CD4-positive, alpha-beta T cell treated with Interleukin-6 at 100 ng/mL for 8 hours (primary cell): ENCODE measurements at regions not wholly inside any gene's neighbourhood (a gene's known extent, or its start where the extent isn't known, plus 50 kb on each side); places are given as distances from the start of the nearest gene placed in this dataset.
A peak's percentile ranks its signal among the peaks of the same experiment; 100 is the strongest.

Experiments used
- DNase-seq: peaks from one replicate; pipeline ENCODE4 v3.0.0-alpha.2; 2020; ENCODE audit warnings: mixed read lengths, low spot score

DNA sequence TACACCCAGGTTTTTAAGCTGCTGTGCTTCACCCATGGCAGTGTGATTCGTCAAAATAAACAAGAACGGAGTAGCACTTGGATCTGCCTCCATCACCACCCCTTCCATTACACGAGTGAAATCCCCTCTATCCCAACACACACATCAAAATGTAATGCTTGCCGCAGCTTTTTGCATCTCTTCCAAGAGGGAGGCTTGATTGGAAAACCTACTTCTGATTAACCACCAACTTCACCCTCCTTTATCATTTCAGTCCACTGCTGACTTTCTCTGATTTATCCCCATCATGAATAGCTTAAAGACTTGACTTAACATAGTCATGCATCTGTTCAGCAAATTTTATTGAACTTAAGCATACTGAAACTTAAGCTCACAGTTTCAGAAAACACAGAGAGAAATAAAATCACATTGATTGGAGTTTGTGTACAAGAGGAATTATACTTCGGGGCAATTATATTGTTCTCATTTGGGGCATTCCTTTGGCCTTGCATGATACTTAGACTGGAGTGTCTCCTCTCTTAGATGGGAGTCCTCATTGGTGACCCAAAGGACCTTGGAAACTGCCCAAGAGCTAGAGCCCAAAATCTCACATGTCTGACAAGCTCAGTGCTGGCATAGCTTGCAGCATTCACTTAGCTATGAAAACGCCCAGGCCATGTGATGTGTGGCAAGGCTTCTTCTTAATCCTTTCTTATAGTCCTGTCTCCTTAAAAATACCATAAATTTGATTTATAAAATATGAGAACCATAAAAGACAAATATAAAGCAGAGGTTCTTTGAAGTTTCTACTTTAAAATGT is 124.3 kb upstream of the UMPS start:
- no peak for DNase-seq

DNA sequence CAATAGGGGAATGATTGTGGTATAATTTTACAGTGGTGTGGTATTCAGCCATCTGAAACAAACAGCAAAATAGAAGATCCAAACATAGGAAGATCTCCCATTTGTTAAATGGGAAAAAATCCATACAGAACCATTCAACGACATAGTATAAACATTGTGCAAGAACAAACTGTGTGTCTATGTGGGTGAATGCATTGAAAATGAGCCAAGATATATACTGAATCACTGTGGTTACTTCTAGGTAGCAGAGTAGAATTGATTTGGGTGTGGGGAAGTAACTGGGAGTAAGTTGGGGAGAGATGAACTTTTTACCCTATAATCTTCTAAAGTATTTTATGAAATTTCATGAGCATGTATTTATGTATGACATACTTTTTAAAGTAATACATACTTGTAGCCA is 123.1 kb upstream of the UMPS start:
- no peak for DNase-seq

GRCh38 chr3:124609402-124609801 is 120.8 kb upstream of the UMPS start:
- DNase-seq, result no peak

- DNase-seq, result no peak
Observed at GRCh38 chr3:124610130-124610529, 120.1 kb upstream of the UMPS start.

DNA sequence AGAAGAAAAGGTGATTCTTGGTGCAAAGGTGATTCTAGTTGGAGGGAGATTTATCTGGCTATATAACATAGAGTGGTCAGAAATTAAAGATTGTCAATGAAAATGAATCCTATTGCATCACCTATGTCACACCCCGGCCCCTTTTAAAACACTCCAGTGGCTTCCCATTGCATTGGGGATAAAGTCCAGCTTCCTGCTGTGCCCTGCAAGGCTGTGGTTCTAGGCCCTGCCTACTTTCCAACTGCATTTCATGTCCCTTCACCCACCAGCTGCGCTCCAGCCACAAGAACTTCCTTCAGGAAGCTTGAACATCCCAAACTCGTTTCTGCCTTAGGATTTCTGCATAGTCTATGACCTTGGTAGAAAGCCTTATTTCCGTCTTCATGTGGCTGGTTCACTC is 118.7 kb upstream of the UMPS start:
- DNase-seq, result no peak

GRCh38 chr3:124615896-124616543 is 114.2 kb upstream of the UMPS start:
- no peak for DNase-seq

DNA sequence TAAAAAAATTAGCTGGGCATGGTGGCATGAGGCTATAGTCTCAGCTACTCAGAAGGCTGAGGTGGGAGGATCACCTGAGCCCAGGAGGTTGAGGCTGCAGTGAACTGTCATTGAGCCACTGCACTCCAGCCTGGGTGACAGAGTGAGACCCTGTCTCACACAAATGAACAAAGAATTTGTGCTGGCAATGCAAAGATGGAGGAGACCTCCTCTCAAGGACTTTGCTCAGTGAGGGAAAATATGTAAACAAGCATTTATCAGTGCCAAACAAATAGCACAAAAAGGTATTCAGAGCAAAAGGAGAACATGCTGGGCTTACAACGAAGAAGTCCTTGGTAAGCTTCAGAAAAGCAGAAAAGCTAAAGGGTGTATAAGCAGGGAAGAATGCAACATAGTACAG is 113.1 kb upstream of the UMPS start:
- DNase-seq, result no peak

DNA sequence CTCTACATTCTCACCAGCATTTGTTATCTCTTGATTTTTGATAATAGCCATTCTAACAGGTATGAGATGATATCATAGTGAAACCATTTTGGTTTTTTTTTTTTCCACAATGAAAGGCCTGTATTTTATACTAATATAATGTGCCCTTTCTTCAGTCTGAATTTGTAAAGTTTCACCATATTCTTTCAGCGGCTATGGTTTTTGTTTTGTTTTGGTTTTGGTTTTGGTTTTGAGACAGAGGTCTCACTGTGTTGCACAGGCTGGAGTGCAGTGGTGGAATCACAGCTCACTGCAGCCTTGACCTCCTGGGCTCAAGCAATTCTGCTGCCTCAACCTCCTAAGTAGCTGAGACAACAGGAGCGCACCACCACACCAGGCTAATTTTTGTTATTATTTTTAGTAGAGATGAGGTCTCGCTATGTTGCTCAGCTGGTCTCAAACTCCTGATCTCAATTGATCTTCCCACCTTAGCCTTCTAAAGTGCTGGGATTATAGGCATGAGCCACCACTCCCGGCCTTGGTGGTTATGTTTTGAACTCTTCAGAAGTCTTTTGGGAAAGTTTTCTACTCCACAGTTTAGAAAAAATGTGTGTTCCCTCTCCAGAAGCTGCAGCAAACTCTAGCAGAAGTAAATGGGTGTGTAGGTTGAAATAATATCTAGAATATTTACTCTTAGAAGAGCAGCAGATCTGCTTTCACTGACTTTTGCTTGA is 110.2 kb upstream of the UMPS start:
- DNase-seq, result no peak

DNA sequence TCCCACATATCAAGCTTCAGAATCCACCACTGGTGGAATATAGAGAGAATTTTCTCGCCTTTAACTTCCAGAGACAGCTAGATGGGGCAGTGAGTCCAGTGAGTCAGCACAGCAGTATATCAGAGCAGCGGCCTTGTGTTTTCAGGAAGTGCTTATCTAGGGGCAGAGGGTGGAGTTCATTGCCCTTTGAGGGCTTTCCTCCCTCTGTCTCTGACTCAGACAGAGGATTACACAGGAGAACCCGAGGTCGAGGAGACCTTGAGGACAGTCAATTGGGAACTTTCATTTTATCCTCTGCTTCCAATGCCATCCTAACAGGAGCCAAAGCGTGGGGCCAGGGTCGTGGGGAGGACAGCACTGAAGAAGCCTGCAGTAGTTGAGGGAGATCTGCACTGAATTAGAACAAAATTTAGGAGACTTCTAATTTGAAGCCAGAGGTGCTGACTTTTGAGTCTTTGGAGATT is 109.6 kb upstream of the UMPS start:
- DNase-seq, result peak; percentile 47

- DNase-seq, result no peak
Observed at GRCh38 chr3:124621498-124621897, 108.8 kb upstream of the UMPS start.

DNA sequence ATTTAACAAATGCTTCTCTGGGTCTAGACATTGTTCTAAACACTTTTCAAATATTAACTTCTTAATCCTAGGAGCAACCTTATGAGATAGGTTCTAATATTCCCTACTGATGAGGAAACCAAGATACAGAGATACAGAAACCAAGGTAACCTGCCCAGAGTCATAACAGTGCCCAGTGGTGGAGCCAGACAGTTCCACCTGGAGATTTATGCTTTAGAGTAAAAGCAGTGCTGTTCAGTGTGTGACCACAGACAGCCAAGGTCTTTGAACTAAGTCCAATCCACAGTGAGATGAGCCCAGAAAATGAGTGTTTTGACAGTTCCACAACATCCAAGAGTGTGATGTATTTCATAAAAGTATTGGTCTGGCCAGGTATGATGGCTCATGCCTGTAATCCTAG is 105.2 kb upstream of the UMPS start:
- no peak for DNase-seq

DNA sequence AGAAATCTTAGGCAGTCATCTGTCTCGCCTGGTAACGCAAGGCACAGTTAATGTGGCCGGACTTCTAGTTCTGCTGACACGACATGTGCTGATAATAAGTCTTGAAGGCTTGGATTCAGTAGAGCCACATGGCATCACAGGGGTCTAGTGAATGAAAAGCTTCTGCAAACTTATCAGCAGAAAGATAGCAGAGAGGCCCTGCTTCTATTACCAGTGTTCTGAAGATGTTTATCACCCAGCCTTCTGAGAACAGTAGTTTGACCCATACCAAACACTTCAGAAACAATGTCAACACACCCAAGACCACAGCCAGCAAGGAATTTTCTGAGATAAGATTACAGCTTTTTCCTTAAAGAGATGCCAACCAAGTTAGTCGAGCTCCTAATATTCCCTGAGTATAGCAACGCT is 102.7 kb upstream of the UMPS start:
- DNase-seq, result no peak

- no peak for DNase-seq
Observed at GRCh38 chr3:124628863-124629262, 101.4 kb upstream of the UMPS start.

GRCh38 chr3:124629497-124629896 is 100.8 kb upstream of the UMPS start:
- DNase-seq, result no peak

GRCh38 chr3:124630960-124631359 is 99.3 kb upstream of the UMPS start:
- DNase-seq, result no peak

GRCh38 chr3:124631727-124632126 is 98.5 kb upstream of the UMPS start:
- DNase-seq, result no peak

DNA sequence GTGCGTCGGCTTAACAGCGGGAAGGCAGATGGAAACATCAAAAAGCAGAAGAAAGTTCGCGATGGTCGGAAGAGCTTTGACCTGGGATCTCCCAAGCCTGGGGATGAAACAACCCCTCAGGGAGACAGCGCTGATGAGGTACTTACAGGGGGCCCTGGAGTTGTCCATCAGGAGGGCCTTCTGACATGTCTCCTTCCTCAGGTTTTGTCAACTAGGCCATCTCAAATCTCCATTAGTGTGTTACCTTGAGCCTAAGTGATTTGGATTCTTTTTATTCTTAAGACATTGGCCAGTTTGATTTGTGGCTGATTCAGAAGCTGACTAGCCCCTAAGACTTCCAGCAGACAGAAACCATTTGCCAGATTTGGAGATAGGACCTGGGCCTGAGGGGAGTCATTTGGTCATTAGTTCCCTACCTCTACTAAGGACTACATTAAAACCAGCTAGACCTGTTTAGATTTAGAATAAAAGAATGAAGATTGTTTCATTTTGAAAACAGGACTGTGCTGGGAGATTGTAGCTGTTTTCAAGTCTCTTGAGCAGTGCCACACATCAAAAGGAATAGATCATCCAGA is 97.6 kb upstream of the UMPS start:
- DNase-seq, result no peak

DNA sequence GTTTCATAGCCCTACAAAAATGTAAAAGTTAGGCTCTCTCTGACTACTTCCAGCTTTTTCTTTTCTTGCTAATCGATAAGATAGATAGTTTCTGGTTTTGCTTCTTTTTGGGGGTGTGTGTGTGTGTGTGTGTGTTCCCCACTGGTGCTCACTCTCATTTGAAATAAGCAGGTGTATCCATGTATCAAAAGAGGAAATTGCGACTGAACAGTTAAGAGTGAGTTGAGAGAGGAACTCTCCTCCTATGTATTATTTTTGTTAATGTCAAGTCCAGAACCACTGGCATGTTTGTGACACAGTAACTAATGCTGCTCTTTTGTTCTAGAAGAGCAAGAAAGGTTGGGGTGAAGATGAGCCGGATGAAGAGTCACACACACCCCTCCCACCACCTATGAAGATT is 96.7 kb upstream of the UMPS start:
- no peak for DNase-seq

GRCh38 chr3:124634210-124635168 is 95.8 kb upstream of the UMPS start:
- no peak for DNase-seq

- no peak for DNase-seq
Observed at GRCh38 chr3:124635169-124635539, 95.1 kb upstream of the UMPS start.

- no peak for DNase-seq
Observed at GRCh38 chr3:124636101-124636862, 94.0 kb upstream of the UMPS start.
